COLO668 (cell line): ENCODE measurements at regions not wholly inside any gene's neighbourhood (a gene's known extent, or its start where the extent isn't known, plus 50 kb on each side); places are given as distances from the start of the nearest gene placed in this dataset.
A peak's percentile ranks its signal among the peaks of the same experiment; 100 is the strongest.

Source experiments
- DNase-seq: peaks from one replicate; lab custom pipeline; 2025; ENCODE audit not compliant: unreplicated experiment; lab: John Stamatoyannopoulos, UW

GRCh38 chr5:14019768-14020290, 75.3 kb upstream of the DNAH5 start:
- DNase-seq = no peak

DNA sequence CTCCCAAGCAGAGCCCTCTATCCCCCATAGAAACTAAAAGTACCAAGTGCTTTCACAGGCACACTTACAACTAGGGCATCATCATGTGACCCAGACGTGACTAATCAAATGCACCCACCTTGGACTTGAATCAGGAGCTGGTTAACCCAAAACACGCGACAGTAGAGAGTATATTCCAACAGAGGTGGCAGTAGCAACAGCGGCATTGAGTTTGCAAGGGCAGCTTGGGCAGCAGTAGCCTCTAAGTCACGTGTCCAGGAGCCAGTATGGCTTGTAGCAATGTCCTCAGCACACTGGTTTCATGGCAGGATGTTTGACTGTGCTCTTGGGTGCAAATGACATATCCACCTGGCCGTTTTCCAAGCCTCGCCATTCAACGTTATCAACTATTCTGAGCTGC, 73.4 kb upstream of the DNAH5 start:
- no peak for DNase-seq

DNA sequence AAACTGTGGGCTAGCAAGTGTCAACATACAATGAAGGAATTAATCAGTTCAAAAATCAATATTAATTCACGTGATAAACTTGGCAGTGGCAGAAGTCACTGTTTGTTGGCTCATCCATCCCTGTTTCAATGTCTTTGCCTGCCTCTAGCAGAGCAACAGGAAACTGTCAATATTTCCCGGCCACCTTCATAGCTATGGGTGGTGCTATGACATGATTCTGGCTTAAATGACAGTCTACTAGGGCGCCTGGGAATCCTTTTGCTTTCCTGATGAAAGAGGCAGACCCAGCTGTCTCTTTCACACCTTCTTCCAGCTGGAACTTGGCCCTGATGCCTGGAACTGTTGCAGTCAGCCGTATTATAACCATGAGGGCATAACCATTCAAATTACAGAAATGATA, 72.1 kb upstream of the DNAH5 start:
- DNase-seq = no peak

DNA sequence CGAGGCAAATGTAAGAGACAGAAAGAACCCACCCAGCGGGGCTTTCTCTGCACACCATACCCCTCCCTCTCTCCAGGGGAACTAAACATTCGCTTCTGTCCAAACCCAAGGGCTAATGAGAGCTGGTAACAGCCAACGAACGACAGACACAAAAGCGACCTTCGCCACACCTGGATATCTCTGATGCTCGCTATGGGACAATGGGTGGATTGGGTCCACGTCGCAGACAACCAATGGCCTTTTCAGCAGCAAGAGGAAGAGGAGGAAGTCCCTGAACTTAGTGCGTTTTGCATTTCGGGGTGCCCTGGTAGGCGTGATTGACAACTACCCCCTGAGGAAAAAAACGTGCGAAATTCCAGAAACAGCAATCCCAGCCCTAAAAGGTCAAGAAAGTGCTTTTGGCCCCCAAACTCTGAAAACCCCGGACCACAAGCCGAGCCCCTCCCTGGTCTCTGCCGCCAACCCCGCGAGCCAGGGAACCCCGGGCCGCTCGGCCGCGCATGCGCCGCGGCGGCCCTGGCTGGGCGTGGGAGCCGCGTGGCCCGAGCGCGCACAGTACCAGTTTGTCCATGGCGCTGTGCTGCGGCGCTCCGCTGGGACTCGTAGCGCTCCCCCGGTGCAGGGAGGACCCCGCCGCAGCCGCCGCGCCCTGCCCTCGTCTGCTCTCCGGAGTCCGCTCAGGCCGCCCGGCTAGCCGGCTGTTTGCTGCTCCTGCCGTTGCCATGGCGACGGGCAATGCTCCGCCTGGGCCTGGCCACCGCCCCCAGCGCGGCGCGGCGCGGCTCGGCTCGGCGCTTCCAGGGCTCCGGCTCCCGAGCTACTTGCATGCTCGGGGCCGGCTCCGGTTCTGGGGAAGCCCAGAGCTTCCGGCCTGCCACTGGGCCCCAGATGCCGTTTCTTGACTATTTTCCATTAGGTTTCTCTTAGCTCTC, 66.9 kb upstream of the DNAH5 start:
- peak; percentile 99 for DNase-seq

DNA sequence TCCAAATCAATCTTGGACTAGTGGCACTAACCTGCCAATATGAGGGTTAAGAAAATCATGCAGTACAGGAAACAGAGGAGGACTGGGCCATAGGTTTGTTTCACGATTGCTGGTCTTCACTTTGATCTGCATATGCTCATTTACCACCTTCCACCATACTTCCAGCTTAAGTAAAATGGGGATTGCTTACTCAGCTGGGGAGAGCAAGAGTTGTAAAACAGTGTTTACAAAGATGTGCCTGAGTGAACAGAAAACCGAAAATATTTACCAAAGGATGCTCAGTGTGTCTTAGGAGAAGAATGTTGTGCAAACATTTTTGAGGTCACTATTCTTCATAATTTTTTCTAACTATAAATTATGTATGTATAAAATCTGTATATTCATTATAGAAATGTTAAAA, 65.1 kb upstream of the DNAH5 start:
- DNase-seq = peak; percentile 31

DNA sequence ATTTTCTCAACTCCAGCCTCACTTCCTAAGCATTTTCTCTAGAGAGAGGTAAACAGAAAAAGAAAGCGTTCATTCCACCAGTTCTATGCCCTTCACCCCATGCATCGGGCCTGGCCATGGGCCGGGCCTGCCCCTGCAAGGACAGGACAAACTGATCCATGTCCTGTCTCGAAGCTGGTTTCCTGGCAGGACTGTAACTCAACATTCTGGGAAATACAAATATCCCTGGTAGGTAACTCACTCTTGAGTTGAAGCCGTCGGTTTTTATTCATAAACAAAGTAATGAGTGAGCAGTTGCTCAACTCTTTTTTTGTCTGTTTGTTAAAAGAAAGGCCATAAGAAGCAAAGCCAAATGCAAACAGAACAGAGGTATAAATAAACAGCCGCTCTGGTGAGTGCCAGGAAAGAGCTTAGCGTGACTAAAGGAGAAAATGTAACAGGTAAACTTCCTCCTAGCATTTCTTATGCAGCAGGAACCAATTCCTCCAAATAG, 64.4 kb upstream of the DNAH5 start:
- DNase-seq = peak; percentile 44

- no peak for DNase-seq
Measured at GRCh38 chr5:14006823-14007520, 62.5 kb upstream of the DNAH5 start.

GRCh38 chr5:14004598-14005394, 60.3 kb upstream of the DNAH5 start:
- no peak for DNase-seq

DNA sequence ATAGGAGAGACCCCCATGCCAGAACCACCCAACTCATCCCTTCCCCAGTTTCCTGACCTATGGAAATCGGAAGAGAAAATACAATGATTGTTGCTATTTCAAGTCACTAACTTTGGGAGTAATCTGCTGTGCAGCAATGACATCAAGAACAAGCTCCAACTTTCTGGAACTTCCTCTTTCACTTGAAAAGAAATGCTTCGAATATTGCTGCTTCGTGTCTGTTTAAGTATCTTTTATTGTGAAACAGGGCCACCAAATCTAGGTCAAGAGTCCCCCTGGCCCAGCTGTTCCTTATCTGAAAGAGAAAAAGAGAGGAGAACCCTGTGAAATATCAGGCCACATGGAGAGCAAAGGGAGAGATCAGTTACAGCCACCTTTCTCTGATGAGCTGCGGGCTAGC, 59.4 kb upstream of the DNAH5 start:
- DNase-seq = no peak

- no peak for DNase-seq
Measured at GRCh38 chr5:14003513-14003912, 59.0 kb upstream of the DNAH5 start.

DNA sequence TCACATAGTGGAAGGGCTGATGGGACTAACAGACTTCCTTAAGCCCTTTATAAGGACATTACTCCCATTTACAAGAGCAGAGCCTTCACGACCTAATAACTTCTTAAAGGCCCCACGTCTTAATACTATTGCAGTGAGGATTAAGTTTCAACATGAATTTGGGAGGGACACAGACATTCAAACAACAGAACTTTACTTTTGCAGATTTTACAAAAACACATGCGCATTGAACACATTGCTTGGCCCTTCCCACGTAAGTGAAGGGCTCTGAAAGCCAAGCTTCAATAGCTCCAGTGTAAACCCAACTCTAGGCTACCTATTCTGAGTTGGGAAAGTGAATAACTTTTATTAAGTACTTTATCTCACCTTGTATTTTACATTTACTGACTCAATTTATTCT, 53.8 kb upstream of the DNAH5 start:
- no peak for DNase-seq

DNA sequence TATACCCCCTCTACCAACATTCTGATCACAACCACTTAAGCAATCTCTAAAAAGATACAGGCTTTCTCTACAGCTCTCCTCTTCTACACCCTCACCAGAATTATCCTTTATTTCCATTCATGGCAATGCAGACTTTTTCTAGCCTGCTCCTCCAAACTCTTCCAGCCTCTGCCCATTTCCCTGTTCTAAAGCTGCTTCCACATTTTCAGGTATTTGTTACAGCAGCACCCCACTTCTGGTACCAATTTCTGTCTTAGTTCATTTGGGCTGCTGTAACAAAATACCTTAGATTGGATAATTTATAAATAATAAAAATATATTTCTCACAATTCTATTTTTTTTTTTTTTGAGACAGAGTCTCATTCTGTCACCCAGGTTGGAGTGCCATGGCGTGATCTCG, 53.0 kb upstream of the DNAH5 start:
- DNase-seq = no peak

DNA sequence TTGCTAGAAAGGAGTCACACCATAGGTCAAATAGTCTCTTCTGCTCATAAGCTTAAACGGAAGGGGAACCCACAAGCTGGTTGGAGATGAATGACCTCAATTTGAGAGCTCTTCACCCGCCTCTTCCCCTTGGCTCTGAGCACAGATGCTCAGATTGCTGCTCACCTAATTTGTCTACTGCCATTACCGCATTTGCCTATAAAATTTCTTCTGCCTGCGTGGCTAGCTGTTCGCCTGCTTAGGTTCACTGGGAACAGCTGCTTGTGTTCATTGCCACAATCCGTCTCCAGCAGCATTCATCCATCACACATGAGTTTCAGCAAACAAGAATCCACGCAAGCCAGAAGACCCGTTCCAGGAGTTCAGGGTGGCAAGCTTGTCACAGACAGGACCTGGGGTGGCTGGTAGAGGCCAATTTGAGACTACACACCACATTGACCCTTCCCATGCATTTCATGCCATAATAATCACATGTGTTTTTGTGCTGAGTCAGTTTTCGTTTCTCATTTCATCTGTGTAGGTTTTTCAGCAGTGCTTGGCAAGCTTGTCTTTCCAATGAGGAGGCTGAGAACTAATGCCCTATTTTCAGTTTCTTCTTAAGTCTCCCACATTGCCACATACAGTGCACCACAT, 50.2 kb upstream of the DNAH5 start:
- peak; percentile 11 for DNase-seq
